ENCODE measurements at regions not wholly inside any gene's neighbourhood (a gene's known extent, or its start where the extent isn't known, plus 50 kb on each side); places are given as distances from the start of the nearest gene placed in this dataset.

- TF ChIP-seq POLR2AphosphoS5 (IDR thresholded peaks at IDR 0.05) (no peak), POLR2A (IDR thresholded peaks at IDR 0.05) (no peak), CTCF (IDR thresholded peaks at IDR 0.05) (no peak)
- no peak overlapping the region for H3K27ac ChIP-seq
- intact Hi-C loops (cut with DNase I) = no loop called here
- H3K27me3 ChIP-seq (replicated peaks; ENCODE audit: insufficient read depth) = no peaks in the 10 kb centered on the region
- no peaks in the 10 kb centered on the region for H3K36me3 ChIP-seq
- H3K9me3 ChIP-seq = no peaks in the 10 kb centered on the region
- no peak overlapping the region for H3K4me3 ChIP-seq
- DNase-seq (ENCODE audit: low spot score) = no peak
- no peaks in the 10 kb centered on the region for H3K4me1 ChIP-seq (replicated peaks)
Measured at GRCh38 chr6:156219973-156220372, 557.2 kb upstream of the ARID1B start.

GRCh38 chr6:156205678-156206077 is 571.5 kb upstream of the ARID1B start:
- H3K27me3 ChIP-seq (replicated peaks; ENCODE audit: insufficient read depth) = no peaks in the 10 kb centered on the region
- no peak for DNase-seq (ENCODE audit: low spot score)
- no peaks in the 10 kb centered on the region for H3K4me1 ChIP-seq (replicated peaks)
- no peaks in the 10 kb centered on the region for H3K9me3 ChIP-seq
- no peak overlapping the region for H3K27ac ChIP-seq
- no peaks in the 10 kb centered on the region for H3K36me3 ChIP-seq
- WGBS = 91% methylated on average over 3 of the region's 3 CpGs
- intact Hi-C loops (cut with DNase I) = no loop called here
- no peak overlapping the region for H3K4me3 ChIP-seq
- TF ChIP-seq POLR2AphosphoS5 (IDR thresholded peaks at IDR 0.05) (no peak), POLR2A (IDR thresholded peaks at IDR 0.05) (no peak)

- Histone ChIP-seq H3K27ac (no peak overlapping the region), H3K9me3 (no peaks in the 10 kb centered on the region), H3K36me3 (no peaks in the 10 kb centered on the region), H3K4me3 (no peak overlapping the region), H3K27me3 (replicated peaks; ENCODE audit: insufficient read depth) (no peaks in the 10 kb centered on the region), H3K4me1 (replicated peaks) (no peaks in the 10 kb centered on the region)
- TF ChIP-seq POLR2AphosphoS5 (IDR thresholded peaks at IDR 0.05) (no peak), CTCF (IDR thresholded peaks at IDR 0.05) (no peak), POLR2A (IDR thresholded peaks at IDR 0.05) (no peak)
- intact Hi-C loops (cut with DNase I) = no loop called here
- DNase-seq (ENCODE audit: low spot score) = no peak
- 69% methylated on average over 5 of the region's 5 CpGs for WGBS
Measured at GRCh38 chr6:156199182-156199581, 578.0 kb upstream of the ARID1B start.

- no peak for DNase-seq (ENCODE audit: low spot score)
- Histone ChIP-seq H3K27ac (no peak overlapping the region), H3K27me3 (replicated peaks; ENCODE audit: insufficient read depth) (no peaks in the 10 kb centered on the region), H3K36me3 (no peaks in the 10 kb centered on the region), H3K4me1 (replicated peaks) (no peaks in the 10 kb centered on the region), H3K4me3 (no peak overlapping the region), H3K9me3 (no peaks in the 10 kb centered on the region)
- 81% methylated on average over 2 of the region's 2 CpGs for WGBS
- TF ChIP-seq CTCF (IDR thresholded peaks at IDR 0.05) (no peak), POLR2AphosphoS5 (IDR thresholded peaks at IDR 0.05) (no peak), POLR2A (IDR thresholded peaks at IDR 0.05) (no peak)
- intact Hi-C loops (cut with DNase I) = no loop called here
Measured at GRCh38 chr6:156197513-156197912, 579.7 kb upstream of the ARID1B start.

- H3K9me3 ChIP-seq = no peaks in the 10 kb centered on the region
- no peaks in the 10 kb centered on the region for H3K36me3 ChIP-seq
- WGBS = 89% methylated on average over 2 of the region's 2 CpGs
- H3K4me3 ChIP-seq = no peak overlapping the region
- H3K27ac ChIP-seq = no peak overlapping the region
- intact Hi-C loops (cut with DNase I) = no loop called here
- no peaks in the 10 kb centered on the region for H3K27me3 ChIP-seq (replicated peaks; ENCODE audit: insufficient read depth)
- DNase-seq (ENCODE audit: low spot score) = no peak
- TF ChIP-seq CTCF (IDR thresholded peaks at IDR 0.05) = no peak
- no peak for TF ChIP-seq POLR2AphosphoS5 (IDR thresholded peaks at IDR 0.05)
- no peak for TF ChIP-seq POLR2A (IDR thresholded peaks at IDR 0.05)
- no peaks in the 10 kb centered on the region for H3K4me1 ChIP-seq (replicated peaks)
Measured at GRCh38 chr6:156194981-156195380, 582.2 kb upstream of the ARID1B start.

All from prostate gland (tissue), 2 donors.